Neural progenitor cell (in vitro differentiated cells): ENCODE measurements at regions not wholly inside any gene's neighbourhood (a gene's known extent, or its start where the extent isn't known, plus 50 kb on each side); places are given as distances from the start of the nearest gene placed in this dataset.

ENCODE experiments used
- EZH2 ChIP-seq: fragments of 200-600 bp; sonication (generic); IDR thresholded peaks from 2 replicates; pipeline ENCODE4 v1.6.1; 2017; ENCODE audit warnings: antibody characterized with exemption, mild to moderate bottlenecking, moderate library complexity
- TF ChIP-seq, protein P1 (sequence below): fragments of 200-600 bp; sonication (generic); IDR thresholded peaks from 2 replicates; pipeline ENCODE4 v1.5.1; 2017; ENCODE audit warnings: antibody characterized with exemption, mild to moderate bottlenecking

DNA sequence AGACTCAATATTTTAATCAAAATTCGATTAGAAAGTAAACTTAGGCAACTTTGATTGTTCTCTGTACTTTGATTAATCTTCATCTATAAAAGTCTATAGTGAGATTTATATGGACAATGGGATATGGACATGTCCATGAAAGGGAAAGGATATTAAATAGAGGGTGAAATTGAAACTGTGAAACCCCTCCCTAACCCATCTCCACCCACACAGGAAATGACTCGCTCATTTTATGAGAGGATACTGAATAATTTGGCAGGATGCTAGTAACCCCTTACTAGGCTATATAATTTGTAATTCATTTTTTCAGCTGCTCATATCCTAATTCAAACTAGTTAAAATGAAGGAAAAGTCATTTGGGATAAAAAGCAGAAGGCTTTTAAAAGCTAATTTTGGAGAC is 328.0 kb upstream of the ATP2B1 start:
- TF ChIP-seq, protein P1, sequence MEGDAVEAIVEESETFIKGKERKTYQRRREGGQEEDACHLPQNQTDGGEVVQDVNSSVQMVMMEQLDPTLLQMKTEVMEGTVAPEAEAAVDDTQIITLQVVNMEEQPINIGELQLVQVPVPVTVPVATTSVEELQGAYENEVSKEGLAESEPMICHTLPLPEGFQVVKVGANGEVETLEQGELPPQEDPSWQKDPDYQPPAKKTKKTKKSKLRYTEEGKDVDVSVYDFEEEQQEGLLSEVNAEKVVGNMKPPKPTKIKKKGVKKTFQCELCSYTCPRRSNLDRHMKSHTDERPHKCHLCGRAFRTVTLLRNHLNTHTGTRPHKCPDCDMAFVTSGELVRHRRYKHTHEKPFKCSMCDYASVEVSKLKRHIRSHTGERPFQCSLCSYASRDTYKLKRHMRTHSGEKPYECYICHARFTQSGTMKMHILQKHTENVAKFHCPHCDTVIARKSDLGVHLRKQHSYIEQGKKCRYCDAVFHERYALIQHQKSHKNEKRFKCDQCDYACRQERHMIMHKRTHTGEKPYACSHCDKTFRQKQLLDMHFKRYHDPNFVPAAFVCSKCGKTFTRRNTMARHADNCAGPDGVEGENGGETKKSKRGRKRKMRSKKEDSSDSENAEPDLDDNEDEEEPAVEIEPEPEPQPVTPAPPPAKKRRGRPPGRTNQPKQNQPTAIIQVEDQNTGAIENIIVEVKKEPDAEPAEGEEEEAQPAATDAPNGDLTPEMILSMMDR, result no peak
- no peak for TF ChIP-seq EZH2
